Endothelial cell of umbilical vein (primary cell): ENCODE measurements at regions not wholly inside any gene's neighbourhood (a gene's known extent, or its start where the extent isn't known, plus 50 kb on each side); places are given as distances from the start of the nearest gene placed in this dataset.

Source experiments
- BruUV-seq: library from RNA; stranded (reverse); fragments of 400-500 nt; replicated peaks from 2 replicates; lab custom pipeline; 2021; lab: Mats Ljungman, UMichigan
- CTCF ChIA-PET: fragments of 300-600, 350-600 bp; sonication (Branson Sonifier 250); formaldehyde crosslinking; loops from one replicate; lab custom pipeline; 2021; ENCODE audit warnings: antibody characterized with exemption, inconsistent platforms; lab: Charles Lee
- POLR2A ChIA-PET: fragments of 300-600, 350-600 bp; sonication (Branson Sonifier 250); formaldehyde crosslinking; loops from one replicate; lab custom pipeline; 2021; ENCODE audit warnings: antibody characterized with exemption, inconsistent platforms; lab: Charles Lee
- DNase-seq: peaks from one replicate; pipeline ENCODE4 v3.0.0-alpha.2; 2011; ENCODE audit warnings: low read depth, low spot score
- FAIRE-seq: peaks from 2 replicates; lab custom pipeline; 2011; peaks lifted over from hg19 to GRCh38; lab: Jason Lieb, UNC
- H2AFZ ChIP-seq: 2 replicates; pipeline ENCODE4 v1.6.0; 2012; ENCODE audit warnings: low read depth, low read length, control low read depth, inconsistent platforms
- H3K27ac ChIP-seq: 2 replicates; pipeline ENCODE4 v1.5.1; 2011; ENCODE audit warnings: low read depth, mild to moderate bottlenecking, control low read depth, low read length, moderate library complexity; ENCODE audit not compliant: insufficient read depth
- H3K27me3 ChIP-seq, 2 experiments: 2 replicates each; pipeline versions ENCODE4 v1.6.0 to v1.6.1; 2011; ENCODE audit warnings: low read length in 2 of 2, mixed read lengths in 1 of 2; ENCODE audit not compliant: control insufficient read depth in 2 of 2, insufficient read depth in 2 of 2
- H3K36me3 ChIP-seq, 2 experiments: 2 replicates in 1 of 2; 3 replicates in 1 of 2; pipeline ENCODE4 v1.5.1; 2011; ENCODE audit warnings: low read length in 2 of 2, mild to moderate bottlenecking in 1 of 2, moderate library complexity in 1 of 2; ENCODE audit not compliant: control insufficient read depth in 2 of 2, insufficient read depth in 2 of 2; ENCODE audit errors: extremely low read depth in 1 of 2
- H3K4me1 ChIP-seq: 3 replicates; pipeline ENCODE4 v1.5.1; 2011; ENCODE audit warnings: mild to moderate bottlenecking, low read length; ENCODE audit not compliant: control insufficient read depth, insufficient read depth; ENCODE audit errors: extremely low read depth
- H3K4me2 ChIP-seq: 2 replicates; pipeline ENCODE4 v1.6.1; 2011; ENCODE audit warnings: low read length, control low read depth, mixed read lengths; ENCODE audit not compliant: insufficient read depth
- H3K4me3 ChIP-seq, 3 experiments: fragments of 200-600 bp in 1 of 3; sonication (generic), shearing (Covaris generic) in 1 of 3; replicated peaks in 1 of 3; 2 replicates each; pipeline ENCODE4 v1.5.1; 2011 to 2016; ENCODE audit warnings: control low read depth in 3 of 3, low read length in 3 of 3, mild to moderate bottlenecking in 2 of 3, inconsistent platforms in 1 of 3, low read depth in 1 of 3, moderate library complexity in 1 of 3; ENCODE audit not compliant: insufficient read depth in 1 of 3
- H3K79me2 ChIP-seq: 2 replicates; pipeline ENCODE4 v1.6.0; 2012; ENCODE audit warnings: low read length, inconsistent platforms; ENCODE audit not compliant: control insufficient read depth, insufficient read depth
- H3K9ac ChIP-seq: replicated peaks from 2 replicates; pipeline ENCODE3; 2011; ENCODE audit warnings: low read length, control low read depth; ENCODE audit not compliant: insufficient read depth; ENCODE audit errors: extremely low read depth
- H3K9me1 ChIP-seq: replicated peaks from 3 replicates; pipeline ENCODE4 v1.6.0; 2011; ENCODE audit warnings: mild to moderate bottlenecking, low read length; ENCODE audit not compliant: control insufficient read depth, insufficient read depth; ENCODE audit errors: extremely low read depth
- H3K9me3 ChIP-seq: replicated peaks from 2 replicates; pipeline ENCODE4 v1.5.1; 2012; ENCODE audit warnings: low read length, inconsistent platforms; ENCODE audit not compliant: control insufficient read depth, insufficient read depth
- H4K20me1 ChIP-seq: replicated peaks from 2 replicates; pipeline ENCODE3; 2011; ENCODE audit warnings: mild to moderate bottlenecking, low read length; ENCODE audit not compliant: control insufficient read depth, insufficient read depth; ENCODE audit errors: extremely low read depth
- EZH2 ChIP-seq: IDR thresholded peaks from 2 replicates; pipeline ENCODE4 v1.6.1; 2012; ENCODE audit warnings: borderline replicate concordance, low read depth, mild to moderate bottlenecking, moderate library complexity, low read length, inconsistent platforms; ENCODE audit not compliant: severe bottlenecking
- FOS ChIP-seq: IDR thresholded peaks from 2 replicates; pipeline ENCODE4 v1.6.1; 2011; ENCODE audit warnings: mild to moderate bottlenecking, low read length, moderate library complexity, borderline replicate concordance; ENCODE audit not compliant: insufficient read depth
- GATA2 ChIP-seq: IDR thresholded peaks from 2 replicates; pipeline ENCODE4 v1.7.0; 2011; ENCODE audit warnings: low read depth, mild to moderate bottlenecking, moderate library complexity, mixed read lengths, low read length; ENCODE audit not compliant: insufficient read length, insufficient read depth
- JUN ChIP-seq: IDR thresholded peaks from 2 replicates; pipeline ENCODE4 v1.6.1; 2011; ENCODE audit warnings: borderline replicate concordance, low read depth; ENCODE audit not compliant: insufficient read length, insufficient read depth
- MYC ChIP-seq: IDR thresholded peaks from one replicate; pipeline ENCODE4 v1.6.1; 2011; ENCODE audit warnings: mild to moderate bottlenecking, low read depth, low read length
- POLR2A ChIP-seq: IDR thresholded peaks from 2 replicates; pipeline ENCODE4 v1.6.1; 2012; ENCODE audit warnings: low read depth, mild to moderate bottlenecking, control low read depth, low read length
- POLR2AphosphoS5 ChIP-seq: IDR thresholded peaks from 2 replicates; pipeline ENCODE4 v1.6.1; 2012; ENCODE audit warnings: low read depth, mild to moderate bottlenecking, control low read depth, low read length, moderate library complexity; ENCODE audit not compliant: insufficient read depth
- dilution Hi-C: fragments of 300-500 bp; cut with MboI; formaldehyde crosslinking; loops from one replicate; pipeline ENCODE4 v1.15.0; 2019; ENCODE audit warnings: low sequenced_read_pairs; ENCODE audit not compliant: extremely low pct_ligation_motif_present
- intact Hi-C: fragments of 100-400 bp; cut with micrococcal nuclease; formaldehyde crosslinking; loops from one replicate; pipeline ENCODE4 v1.10.0; 2022
- TF ChIP-seq, protein P1 (sequence below): IDR thresholded peaks from 2 replicates; pipeline ENCODE4 v1.6.1; 2011; ENCODE audit not compliant: insufficient read depth, insufficient read length
- TF ChIP-seq, protein P2 (sequence below), 2 donors: IDR thresholded peaks; 1 replicate in 1 of 2; 2 replicates in 1 of 2; pipeline ENCODE4 v1.5.1; 2011; ENCODE audit warnings: low read length in 2 of 2, mild to moderate bottlenecking in 2 of 2, moderate library complexity in 2 of 2, control low read depth in 1 of 2, inconsistent platforms in 1 of 2, low read depth in 1 of 2; ENCODE audit not compliant: insufficient read depth in 1 of 2; ENCODE audit errors: extremely low read depth in 1 of 2

DNA sequence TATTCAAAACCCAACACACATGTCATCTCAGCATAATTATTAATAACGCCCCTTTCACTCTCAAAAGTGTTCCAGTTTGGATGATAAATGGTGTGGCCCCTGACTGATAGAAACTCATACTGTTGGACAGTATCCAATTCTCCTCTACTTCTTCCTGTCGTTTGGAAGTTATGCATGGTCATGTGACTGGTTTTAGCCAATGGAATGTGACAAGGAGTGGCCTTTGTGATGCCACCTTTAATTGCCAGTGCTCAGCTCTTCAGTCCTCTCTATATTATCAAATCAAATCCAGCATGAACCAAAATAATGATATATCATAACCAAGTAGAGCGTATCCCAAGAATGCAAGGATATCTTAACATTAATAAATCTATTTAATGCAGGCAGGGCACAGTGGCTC, 117.8 kb upstream of the SPIN1 start:
- POLR2A ChIA-PET = no interaction called here
- H4K20me1 ChIP-seq = no peaks in the 10 kb centered on the region
- H3K27ac ChIP-seq = peak overlapping the region; percentile 42
- no peaks in the 10 kb centered on the region for H3K79me2 ChIP-seq
- no peak for DNase-seq
- H3K9ac ChIP-seq = no peak overlapping the region
- TF ChIP-seq POLR2AphosphoS5 (no peak), POLR2A (no peak), EZH2 (no peak), JUN (no peak), GATA2 (no peak)
- TF ChIP-seq, protein P1, sequence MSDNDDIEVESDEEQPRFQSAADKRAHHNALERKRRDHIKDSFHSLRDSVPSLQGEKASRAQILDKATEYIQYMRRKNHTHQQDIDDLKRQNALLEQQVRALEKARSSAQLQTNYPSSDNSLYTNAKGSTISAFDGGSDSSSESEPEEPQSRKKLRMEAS = no peak
- no TSS peak for BruUV-seq
- dilution Hi-C loops = no loop called here
- FAIRE-seq = no peak
- H3K9me3 ChIP-seq = no peaks in the 10 kb centered on the region
- intact Hi-C loops = loop anchor here (2.0 to 5.0 kb wide), 3 partner anchors 73 to 262 kb away; partner anchors contain the start of gene SPIN1
- no peaks in the 10 kb centered on the region for H3K36me3 ChIP-seq
- H3K4me2 ChIP-seq = no peak overlapping the region
- H3K27me3 ChIP-seq = no peaks in the 10 kb centered on the region
- peaks cover 3% of the 10 kb centered on the region for H3K4me1 ChIP-seq
- CTCF ChIA-PET = no interaction called here
- H3K9me1 ChIP-seq = no peaks in the 10 kb centered on the region
- no peak overlapping the region for H2AFZ ChIP-seq
- no peak overlapping the region for H3K4me3 ChIP-seq

DNA sequence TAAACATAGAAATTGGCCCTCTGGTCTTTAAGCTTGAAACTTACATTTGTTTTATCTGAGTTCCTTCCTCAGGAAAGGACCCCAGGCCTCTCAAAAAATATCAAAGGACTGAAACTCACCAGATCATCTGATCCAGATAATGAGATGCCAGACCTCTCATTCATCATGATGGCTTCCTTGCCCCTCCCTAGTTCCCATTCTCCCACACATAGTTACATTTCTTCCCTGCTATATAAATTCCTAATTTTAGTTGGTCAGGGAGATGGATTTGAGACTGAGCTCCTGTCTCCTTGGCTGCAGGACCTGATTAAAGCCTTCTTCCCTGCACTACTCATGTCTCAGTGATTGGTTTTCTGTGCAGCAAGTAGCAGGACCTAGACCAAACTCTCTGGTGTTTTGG, 119.4 kb upstream of the SPIN1 start:
- intact Hi-C loops (no loop called here), dilution Hi-C loops (no loop called here)
- H3K4me2 ChIP-seq = no peak overlapping the region
- H3K27ac ChIP-seq = no peak overlapping the region
- no peak overlapping the region for H3K4me3 ChIP-seq
- no peaks in the 10 kb centered on the region for H3K36me3 ChIP-seq
- H3K9me1 ChIP-seq = no peaks in the 10 kb centered on the region
- no peaks in the 10 kb centered on the region for H3K79me2 ChIP-seq
- TF ChIP-seq MYC (no peak), POLR2A (no peak), JUN (no peak), GATA2 (no peak), FOS (no peak), EZH2 (no peak), POLR2AphosphoS5 (no peak)
- TF ChIP-seq, protein P1 = no peak
- TF ChIP-seq, protein P2, sequence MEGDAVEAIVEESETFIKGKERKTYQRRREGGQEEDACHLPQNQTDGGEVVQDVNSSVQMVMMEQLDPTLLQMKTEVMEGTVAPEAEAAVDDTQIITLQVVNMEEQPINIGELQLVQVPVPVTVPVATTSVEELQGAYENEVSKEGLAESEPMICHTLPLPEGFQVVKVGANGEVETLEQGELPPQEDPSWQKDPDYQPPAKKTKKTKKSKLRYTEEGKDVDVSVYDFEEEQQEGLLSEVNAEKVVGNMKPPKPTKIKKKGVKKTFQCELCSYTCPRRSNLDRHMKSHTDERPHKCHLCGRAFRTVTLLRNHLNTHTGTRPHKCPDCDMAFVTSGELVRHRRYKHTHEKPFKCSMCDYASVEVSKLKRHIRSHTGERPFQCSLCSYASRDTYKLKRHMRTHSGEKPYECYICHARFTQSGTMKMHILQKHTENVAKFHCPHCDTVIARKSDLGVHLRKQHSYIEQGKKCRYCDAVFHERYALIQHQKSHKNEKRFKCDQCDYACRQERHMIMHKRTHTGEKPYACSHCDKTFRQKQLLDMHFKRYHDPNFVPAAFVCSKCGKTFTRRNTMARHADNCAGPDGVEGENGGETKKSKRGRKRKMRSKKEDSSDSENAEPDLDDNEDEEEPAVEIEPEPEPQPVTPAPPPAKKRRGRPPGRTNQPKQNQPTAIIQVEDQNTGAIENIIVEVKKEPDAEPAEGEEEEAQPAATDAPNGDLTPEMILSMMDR (IDR thresholded peaks at IDR 0.05; ENCODE audit: extremely low read depth in 1 of 2, insufficient read depth in 1 of 2, low read depth in 1 of 2, low read length in 2 of 2) = no peak
- DNase-seq = no peak
- no peak for FAIRE-seq
- H2AFZ ChIP-seq = no peak overlapping the region
- no peaks in the 10 kb centered on the region for H4K20me1 ChIP-seq
- no TSS peak for BruUV-seq
- no peaks in the 10 kb centered on the region for H3K9me3 ChIP-seq
- H3K27me3 ChIP-seq = no peaks in the 10 kb centered on the region
- no peak overlapping the region for H3K9ac ChIP-seq
- ChIA-PET POLR2A (no interaction called here), CTCF (no interaction called here)
- peaks cover 3% of the 10 kb centered on the region for H3K4me1 ChIP-seq
